ENCODE measurements at regions not wholly inside any gene's neighbourhood (a gene's known extent, or its start where the extent isn't known, plus 50 kb on each side); places are given as distances from the start of the nearest gene placed in this dataset.

DNA sequence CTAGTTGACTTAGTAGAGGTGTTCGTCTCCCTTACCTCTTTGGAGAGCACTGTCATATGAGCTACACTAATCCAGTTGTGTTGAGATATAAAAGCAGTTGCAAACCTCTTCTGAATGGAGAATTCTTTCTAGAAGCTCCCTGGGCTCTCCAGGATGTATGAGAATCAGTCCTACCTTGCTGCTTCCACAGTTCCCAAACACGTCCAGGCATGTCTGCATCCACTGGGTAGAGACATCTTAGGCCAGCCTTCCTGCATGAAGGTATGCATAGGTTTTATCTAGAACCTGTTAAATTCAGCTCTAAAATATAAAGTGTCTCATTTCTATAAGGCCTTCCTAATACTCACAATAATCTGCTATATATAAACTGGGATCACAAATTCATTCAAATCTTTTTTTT, 297.7 kb downstream of the CDC5L start (continued):
- TF ChIP-seq ZNF138 (CRISPR knock-in tag; conservative IDR thresholded peaks at IDR 0.05): no peak
- TF ChIP-seq, protein P1, sequence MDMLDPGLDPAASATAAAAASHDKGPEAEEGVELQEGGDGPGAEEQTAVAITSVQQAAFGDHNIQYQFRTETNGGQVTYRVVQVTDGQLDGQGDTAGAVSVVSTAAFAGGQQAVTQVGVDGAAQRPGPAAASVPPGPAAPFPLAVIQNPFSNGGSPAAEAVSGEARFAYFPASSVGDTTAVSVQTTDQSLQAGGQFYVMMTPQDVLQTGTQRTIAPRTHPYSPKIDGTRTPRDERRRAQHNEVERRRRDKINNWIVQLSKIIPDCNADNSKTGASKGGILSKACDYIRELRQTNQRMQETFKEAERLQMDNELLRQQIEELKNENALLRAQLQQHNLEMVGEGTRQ (CRISPR knock-in tag; IDR thresholded peaks at IDR 0.05): no peak
- TF ChIP-seq ZNF423 (CRISPR knock-in tag; IDR thresholded peaks at IDR 0.05): no peak
- TF ChIP-seq, protein P2, sequence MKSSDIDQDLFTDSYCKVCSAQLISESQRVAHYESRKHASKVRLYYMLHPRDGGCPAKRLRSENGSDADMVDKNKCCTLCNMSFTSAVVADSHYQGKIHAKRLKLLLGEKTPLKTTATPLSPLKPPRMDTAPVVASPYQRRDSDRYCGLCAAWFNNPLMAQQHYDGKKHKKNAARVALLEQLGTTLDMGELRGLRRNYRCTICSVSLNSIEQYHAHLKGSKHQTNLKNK (CRISPR knock-in tag; IDR thresholded peaks at IDR 0.05): no peak
- TF ChIP-seq ZNF219 (CRISPR knock-in tag; IDR thresholded peaks at IDR 0.05; ENCODE audit: borderline replicate concordance): no peak
- TF ChIP-seq ETV6 (CRISPR knock-in tag; IDR thresholded peaks at IDR 0.05): no peak
- TF ChIP-seq, protein P3, sequence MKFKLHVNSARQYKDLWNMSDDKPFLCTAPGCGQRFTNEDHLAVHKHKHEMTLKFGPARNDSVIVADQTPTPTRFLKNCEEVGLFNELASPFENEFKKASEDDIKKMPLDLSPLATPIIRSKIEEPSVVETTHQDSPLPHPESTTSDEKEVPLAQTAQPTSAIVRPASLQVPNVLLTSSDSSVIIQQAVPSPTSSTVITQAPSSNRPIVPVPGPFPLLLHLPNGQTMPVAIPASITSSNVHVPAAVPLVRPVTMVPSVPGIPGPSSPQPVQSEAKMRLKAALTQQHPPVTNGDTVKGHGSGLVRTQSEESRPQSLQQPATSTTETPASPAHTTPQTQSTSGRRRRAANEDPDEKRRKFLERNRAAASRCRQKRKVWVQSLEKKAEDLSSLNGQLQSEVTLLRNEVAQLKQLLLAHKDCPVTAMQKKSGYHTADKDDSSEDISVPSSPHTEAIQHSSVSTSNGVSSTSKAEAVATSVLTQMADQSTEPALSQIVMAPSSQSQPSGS (CRISPR knock-in tag; IDR thresholded peaks at IDR 0.05; ENCODE audit: borderline replicate concordance, low read depth): no peak

DNA sequence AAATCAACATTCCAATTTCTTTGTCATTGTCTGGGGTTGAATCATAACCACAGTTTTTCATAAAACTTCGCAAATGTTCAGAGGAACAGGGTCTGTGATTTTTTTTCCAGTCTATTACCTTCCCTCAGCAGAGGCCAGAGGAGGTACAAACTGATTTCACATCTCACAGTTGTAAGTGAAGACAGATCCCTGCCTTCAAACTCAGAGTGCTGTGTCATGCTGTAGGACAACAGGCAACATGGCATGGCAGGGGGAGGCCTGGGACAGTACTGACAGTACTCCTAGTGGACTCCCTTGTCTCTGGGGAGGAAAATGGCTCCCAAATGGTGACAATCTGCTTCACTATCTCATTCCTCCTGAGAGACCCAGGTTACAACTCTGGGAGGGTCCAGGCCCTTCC, 308.6 kb downstream of the CDC5L start:
- Mint-ChIP-seq H3K27me3 (ENCODE audit: low read depth) (no peaks in the 10 kb centered on the region), H3K9me3 (peaks cover 3% of the 10 kb centered on the region; the same call in 1 of the 2 replicates), H3K4me3 (no peak overlapping the region), H3K27ac (no peak overlapping the region), H3K4me1 (peaks cover 3% of the 10 kb centered on the region), H3K36me3 (no peaks in the 10 kb centered on the region)
- ChIA-PET CTCF (interaction anchor here (1.9 kb wide), 1 partner anchor 28 kb away, joined by 6 read pairs; no protein-coding TSS in a partner anchor), POLR2A (no interaction called here)
- TF ChIP-seq, protein P4, sequence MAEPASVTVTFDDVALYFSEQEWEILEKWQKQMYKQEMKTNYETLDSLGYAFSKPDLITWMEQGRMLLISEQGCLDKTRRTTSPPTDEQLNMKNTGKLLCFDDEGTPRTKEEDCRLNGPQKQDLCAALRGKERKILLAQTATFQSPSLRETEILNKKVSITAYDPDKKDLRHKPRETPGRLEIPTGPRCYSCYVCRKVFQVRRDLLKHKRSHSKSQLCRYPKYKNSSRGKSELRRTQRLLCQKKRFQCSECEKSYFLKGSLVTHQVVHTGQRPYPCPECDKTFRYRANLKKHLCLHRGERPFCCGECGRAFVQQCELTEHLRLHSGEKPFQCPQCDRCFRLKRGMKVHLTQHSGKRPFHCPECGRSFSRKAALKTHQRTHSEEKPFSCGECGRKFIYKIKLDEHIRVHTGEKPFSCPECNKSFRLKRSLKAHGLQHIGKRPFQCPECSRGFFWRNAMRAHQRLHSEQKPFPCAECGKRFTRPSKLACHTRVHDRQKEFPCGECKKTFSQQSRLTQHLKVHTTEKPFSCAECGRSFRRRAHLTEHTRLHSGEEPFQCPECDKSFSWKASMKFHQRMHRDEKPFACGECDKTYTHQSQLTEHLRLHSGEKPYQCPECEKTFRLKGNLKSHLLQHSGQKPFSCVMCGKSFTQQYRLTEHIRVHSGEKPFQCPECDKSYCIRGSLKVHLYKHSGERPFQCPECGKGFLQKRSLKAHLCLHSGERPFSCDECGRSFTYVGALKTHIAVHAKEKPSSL (CRISPR knock-in tag; conservative IDR thresholded peaks at IDR 0.05): no peak
- TF ChIP-seq HMGA2 (CRISPR knock-in tag; IDR thresholded peaks at IDR 0.05) (no peak), CREM (CRISPR knock-in tag; IDR thresholded peaks at IDR 0.05) (no peak), NR1H2 (CRISPR knock-in tag; IDR thresholded peaks at IDR 0.05) (no peak)
- TF ChIP-seq, protein P5, sequence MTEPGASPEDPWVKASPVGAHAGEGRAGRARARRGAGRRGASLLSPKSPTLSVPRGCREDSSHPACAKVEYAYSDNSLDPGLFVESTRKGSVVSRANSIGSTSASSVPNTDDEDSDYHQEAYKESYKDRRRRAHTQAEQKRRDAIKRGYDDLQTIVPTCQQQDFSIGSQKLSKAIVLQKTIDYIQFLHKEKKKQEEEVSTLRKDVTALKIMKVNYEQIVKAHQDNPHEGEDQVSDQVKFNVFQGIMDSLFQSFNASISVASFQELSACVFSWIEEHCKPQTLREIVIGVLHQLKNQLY (CRISPR knock-in tag; IDR thresholded peaks at IDR 0.05): no peak
- TF ChIP-seq, protein P2 (CRISPR knock-in tag; IDR thresholded peaks at IDR 0.05): no peak
- TF ChIP-seq, protein P6, sequence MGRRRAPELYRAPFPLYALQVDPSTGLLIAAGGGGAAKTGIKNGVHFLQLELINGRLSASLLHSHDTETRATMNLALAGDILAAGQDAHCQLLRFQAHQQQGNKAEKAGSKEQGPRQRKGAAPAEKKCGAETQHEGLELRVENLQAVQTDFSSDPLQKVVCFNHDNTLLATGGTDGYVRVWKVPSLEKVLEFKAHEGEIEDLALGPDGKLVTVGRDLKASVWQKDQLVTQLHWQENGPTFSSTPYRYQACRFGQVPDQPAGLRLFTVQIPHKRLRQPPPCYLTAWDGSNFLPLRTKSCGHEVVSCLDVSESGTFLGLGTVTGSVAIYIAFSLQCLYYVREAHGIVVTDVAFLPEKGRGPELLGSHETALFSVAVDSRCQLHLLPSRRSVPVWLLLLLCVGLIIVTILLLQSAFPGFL (CRISPR knock-in tag; IDR thresholded peaks at IDR 0.05; ENCODE audit: borderline replicate concordance): no peak
- TF ChIP-seq, protein P7, sequence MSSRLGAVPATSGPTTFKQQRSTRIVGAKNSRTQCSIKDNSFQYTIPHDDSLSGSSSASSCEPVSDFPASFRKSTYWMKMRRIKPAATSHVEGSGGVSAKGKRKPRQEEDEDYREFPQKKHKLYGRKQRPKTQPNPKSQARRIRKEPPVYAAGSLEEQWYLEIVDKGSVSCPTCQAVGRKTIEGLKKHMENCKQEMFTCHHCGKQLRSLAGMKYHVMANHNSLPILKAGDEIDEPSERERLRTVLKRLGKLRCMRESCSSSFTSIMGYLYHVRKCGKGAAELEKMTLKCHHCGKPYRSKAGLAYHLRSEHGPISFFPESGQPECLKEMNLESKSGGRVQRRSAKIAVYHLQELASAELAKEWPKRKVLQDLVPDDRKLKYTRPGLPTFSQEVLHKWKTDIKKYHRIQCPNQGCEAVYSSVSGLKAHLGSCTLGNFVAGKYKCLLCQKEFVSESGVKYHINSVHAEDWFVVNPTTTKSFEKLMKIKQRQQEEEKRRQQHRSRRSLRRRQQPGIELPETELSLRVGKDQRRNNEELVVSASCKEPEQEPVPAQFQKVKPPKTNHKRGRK (CRISPR knock-in tag; IDR thresholded peaks at IDR 0.05; ENCODE audit: borderline replicate concordance): no peak
- ATAC-seq (no peak), DNase-seq (ENCODE audit: low spot score) (no peak)
